Testis (tissue), 2 donors: ENCODE measurements at regions not wholly inside any gene's neighbourhood (a gene's known extent, or its start where the extent isn't known, plus 50 kb on each side); places are given as distances from the start of the nearest gene placed in this dataset.
A peak's percentile ranks its signal among the peaks of the same experiment; 100 is the strongest.

Source experiments
- DNase-seq: peaks from one replicate; pipeline ENCODE4 v3.0.0-alpha.2; 2019
- H3K27ac ChIP-seq, 2 donors: fragments of 200-600 bp; sonication (generic); one replicate each; pipeline ENCODE4 v1.5.1; 2019
- H3K27me3 ChIP-seq: fragments of 200-600 bp; sonication (generic); one replicate; pipeline ENCODE4 v1.5.1; 2019
- H3K36me3 ChIP-seq: fragments of 200-600 bp; sonication (generic); one replicate; pipeline ENCODE4 v1.5.1; 2017; ENCODE audit warnings: low read depth; ENCODE audit errors: missing control alignments
- H3K4me1 ChIP-seq: fragments of 200-600 bp; sonication (generic); one replicate; pipeline ENCODE4 v1.5.1; 2019
- H3K4me3 ChIP-seq, 2 donors: fragments of 200-600 bp; sonication (generic); one replicate each; pipeline ENCODE4 v1.5.1; 2017 to 2019
- H3K9me3 ChIP-seq: fragments of 200-600 bp; sonication (generic); one replicate; pipeline ENCODE4 v1.5.1; 2017
- CTCF ChIP-seq, 3 experiments: fragments of 450-650 bp in 2 of 3; fragments of 200-600 bp in 1 of 3; sonication (generic) in 1 of 3; IDR thresholded peaks; one replicate each; pipeline ENCODE4 v1.5.1; 2016 to 2019; ENCODE audit warnings: antibody characterized with exemption in 3 of 3, mild to moderate bottlenecking in 2 of 3, moderate library complexity in 1 of 3
- POLR2A ChIP-seq: fragments of 450-650 bp; IDR thresholded peaks from one replicate; pipeline ENCODE4 v1.6.1; 2017; ENCODE audit warnings: antibody characterized with exemption, mild to moderate bottlenecking, moderate library complexity
- WGBS, 2 donors: methylation state at CpG; one replicate each; pipeline ENCODE4 v1.1.5; 2018; 5-methylcytosine and 5-hydroxymethylcytosine counted together
- intact Hi-C: fragments of 100-400 bp; cut with DNase I; formaldehyde crosslinking; loops from one replicate; pipeline ENCODE4 v1.15.1; 2023; ENCODE audit warnings: low total_unique reads

GRCh38 chr1:99540744-99541143, 105.2 kb upstream of the PALMD start:
- Histone ChIP-seq H3K4me1 (no peaks in the 10 kb centered on the region), H3K9me3 (no peaks in the 10 kb centered on the region), H3K4me3 (no peak overlapping the region), H3K27me3 (no peaks in the 10 kb centered on the region), H3K36me3 (no peaks in the 10 kb centered on the region), H3K27ac (no peak overlapping the region)
- 93 to 100% methylated on average over 1 of the region's 1 CpG for WGBS, 2 donors
- intact Hi-C loops, result no loop called here
- TF ChIP-seq CTCF (IDR thresholded peaks at IDR 0.05) (no peak), POLR2A (no peak)
- DNase-seq, result no peak

GRCh38 chr1:99544328-99544727, 101.6 kb upstream of the PALMD start:
- no peak overlapping the region for H3K4me3 ChIP-seq
- H3K4me1 ChIP-seq, result peaks cover 6% of the 10 kb centered on the region
- TF ChIP-seq POLR2A (no peak), CTCF (IDR thresholded peaks at IDR 0.05) (no peak)
- no peaks in the 10 kb centered on the region for H3K9me3 ChIP-seq
- WGBS, 2 donors, result 18 to 34% methylated on average over 1 of the region's 1 CpG
- H3K27me3 ChIP-seq, result no peaks in the 10 kb centered on the region
- DNase-seq, result no peak
- intact Hi-C loops, result no loop called here
- no peaks in the 10 kb centered on the region for H3K36me3 ChIP-seq
- H3K27ac ChIP-seq, result no peak overlapping the region

DNA sequence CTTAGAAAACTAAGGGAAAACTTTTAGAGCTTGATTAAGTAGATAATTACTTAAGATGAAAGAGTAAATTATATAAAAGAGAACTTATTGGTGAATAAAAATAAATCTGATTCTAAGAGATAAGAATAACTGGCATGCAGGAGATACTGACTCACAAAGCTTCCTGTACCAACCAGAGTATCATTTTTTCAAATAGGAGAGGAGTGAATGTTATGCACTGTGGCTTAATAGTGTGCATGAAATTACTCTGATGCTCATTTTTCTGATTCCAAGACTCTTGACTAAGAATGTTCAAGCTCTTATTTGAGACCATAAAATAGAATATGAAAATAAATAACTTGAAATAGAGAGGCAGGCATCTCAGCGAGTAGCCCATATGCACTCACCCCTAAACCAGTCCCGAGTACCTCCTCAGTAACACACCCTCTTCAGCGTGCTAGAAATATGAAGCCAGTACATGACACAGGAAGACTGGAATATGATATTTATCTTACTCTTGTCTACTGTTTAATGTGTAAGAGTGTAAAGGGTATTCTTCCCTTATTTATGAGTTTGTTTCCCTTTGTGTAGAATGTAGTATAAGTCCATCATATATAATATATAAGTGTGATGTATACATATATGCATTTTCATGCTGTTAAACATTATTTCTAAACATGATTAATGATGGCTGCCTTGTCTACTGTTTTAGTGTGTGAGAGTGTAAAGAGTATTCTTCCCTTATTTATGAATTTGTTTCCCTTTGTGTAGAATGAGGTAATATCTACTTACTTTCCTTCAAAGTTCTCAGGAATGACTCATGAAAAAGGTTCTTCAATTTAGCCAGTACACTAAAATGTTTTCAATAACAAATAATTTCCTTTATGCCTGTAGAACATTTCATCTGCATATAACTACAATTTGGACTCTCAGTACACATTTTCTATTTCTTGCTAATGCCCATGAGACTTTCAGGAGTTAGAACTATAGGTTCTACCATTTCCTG, 99.2 kb upstream of the PALMD start:
- intact Hi-C loops, result no loop called here
- H3K9me3 ChIP-seq, result no peaks in the 10 kb centered on the region
- H3K4me3 ChIP-seq, result no peak overlapping the region
- no peak for TF ChIP-seq POLR2A
- no peaks in the 10 kb centered on the region for H3K36me3 ChIP-seq
- H3K4me1 ChIP-seq, result peaks cover 8% of the 10 kb centered on the region
- 87 to 90% methylated on average over 3 of the region's 3 CpGs for WGBS, 2 donors
- H3K27me3 ChIP-seq, result no peaks in the 10 kb centered on the region
- DNase-seq, result no peak
- no peak overlapping the region for H3K27ac ChIP-seq

GRCh38 chr1:99548943-99549605, 96.8 kb upstream of the PALMD start:
- H3K9me3 ChIP-seq, result no peaks in the 10 kb centered on the region
- intact Hi-C loops, result no loop called here
- H3K27me3 ChIP-seq, result no peaks in the 10 kb centered on the region
- peaks cover 8% of the 10 kb centered on the region for H3K4me1 ChIP-seq
- no peaks in the 10 kb centered on the region for H3K36me3 ChIP-seq
- peak; percentile 62 for DNase-seq
- whole genome bisulfite sequencing, 2 donors, result 33 to 39% methylated on average over 3 of the region's 3 CpGs
- no peak overlapping the region for H3K4me3 ChIP-seq
- no peak for TF ChIP-seq POLR2A
- no peak for TF ChIP-seq CTCF (IDR thresholded peaks at IDR 0.05)
- H3K27ac ChIP-seq, result no peak overlapping the region

- Histone ChIP-seq H3K4me3 (no peak overlapping the region), H3K27ac (no peak overlapping the region), H3K27me3 (no peaks in the 10 kb centered on the region), H3K9me3 (no peaks in the 10 kb centered on the region), H3K4me1 (peaks cover 8% of the 10 kb centered on the region), H3K36me3 (no peaks in the 10 kb centered on the region)
- intact Hi-C loops, result no loop called here
- DNase-seq, result no peak
- 92 to 94% methylated on average over 9 of the region's 9 CpGs for WGBS, 2 donors
- TF ChIP-seq POLR2A (no peak), CTCF (IDR thresholded peaks at IDR 0.05) (no peak)
These were observed 95.7 kb upstream of the PALMD start for GRCh38 chr1:99550198-99550597.
